GOT3 (cell line): ENCODE measurements at regions not wholly inside any gene's neighbourhood (a gene's known extent, or its start where the extent isn't known, plus 50 kb on each side); places are given as distances from the start of the nearest gene placed in this dataset.

Experiments
- DNase-seq: peaks from one replicate; lab custom pipeline; 2025; ENCODE audit warnings: mixed read lengths; lab: John Stamatoyannopoulos, UW

DNA sequence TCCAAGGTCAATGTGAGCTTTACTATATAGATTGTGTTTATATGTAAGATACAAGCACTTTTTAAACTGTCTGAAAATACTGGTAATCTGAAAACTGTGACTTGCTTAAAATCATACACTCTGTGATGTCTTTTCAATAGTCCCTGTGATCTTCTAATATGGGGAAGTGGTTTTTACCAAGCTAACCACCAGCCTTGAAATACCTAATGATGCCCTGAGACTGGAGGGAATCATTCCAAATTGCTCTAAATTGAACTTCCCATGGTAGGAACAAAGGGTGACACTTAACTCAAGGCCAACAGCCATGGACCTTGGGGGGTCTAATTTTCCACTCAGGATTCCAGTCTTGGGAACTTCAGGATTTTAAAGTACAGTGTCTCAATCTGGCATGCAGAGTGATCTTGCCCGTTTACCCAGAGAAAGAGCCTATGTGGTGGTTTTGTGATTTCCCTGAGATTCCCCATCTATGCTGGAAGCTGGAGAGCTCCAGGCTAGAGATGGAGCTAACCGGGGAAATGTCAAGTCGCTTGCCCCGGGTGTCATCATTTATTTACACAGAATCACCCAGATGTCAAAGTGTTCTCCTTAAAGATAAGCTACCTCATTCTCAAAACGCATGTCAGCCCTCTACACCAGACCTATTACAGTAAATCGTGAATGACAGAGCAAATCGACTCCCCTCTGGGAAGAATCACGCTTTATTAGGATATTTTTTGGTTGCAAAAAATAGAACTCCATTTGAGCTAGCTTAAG lies 198.5 kb downstream of the SP3 start:
- no peak for DNase-seq

DNA sequence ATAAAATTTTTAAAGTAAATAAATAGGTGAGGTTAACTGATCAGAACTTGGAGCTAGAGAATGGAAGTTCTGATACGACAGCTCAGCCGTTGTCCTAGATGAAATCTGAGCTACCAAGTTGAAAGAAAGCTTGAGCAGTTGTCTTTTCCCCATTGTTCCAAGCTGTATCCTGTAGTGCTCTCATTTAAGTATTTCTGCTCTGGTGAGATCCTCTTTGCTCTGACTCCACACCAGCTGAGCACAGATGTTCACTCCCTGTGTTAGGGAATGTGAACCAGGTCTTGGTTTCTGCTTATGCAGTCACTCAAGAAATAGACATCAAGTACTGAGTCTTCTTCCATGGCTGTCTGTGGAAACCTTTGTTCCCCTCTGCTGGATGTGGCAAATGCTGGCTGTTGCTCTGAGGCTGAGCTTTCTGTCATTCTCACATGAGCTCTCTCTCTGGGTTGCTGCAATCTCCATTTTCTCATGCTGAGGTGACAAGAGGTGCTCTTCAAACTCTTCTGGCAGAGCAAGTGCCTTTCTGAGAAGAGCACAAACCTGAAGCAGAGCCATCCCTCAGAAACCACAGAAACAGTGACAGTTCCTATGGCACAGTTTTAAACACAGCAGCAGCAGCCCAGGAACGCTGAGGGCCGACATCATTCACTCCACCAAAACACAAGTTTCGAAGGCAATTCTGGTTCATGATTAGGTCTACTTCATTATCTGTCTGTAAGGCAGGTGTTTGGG lies 194.1 kb downstream of the SP3 start:
- DNase-seq = no peak

DNA sequence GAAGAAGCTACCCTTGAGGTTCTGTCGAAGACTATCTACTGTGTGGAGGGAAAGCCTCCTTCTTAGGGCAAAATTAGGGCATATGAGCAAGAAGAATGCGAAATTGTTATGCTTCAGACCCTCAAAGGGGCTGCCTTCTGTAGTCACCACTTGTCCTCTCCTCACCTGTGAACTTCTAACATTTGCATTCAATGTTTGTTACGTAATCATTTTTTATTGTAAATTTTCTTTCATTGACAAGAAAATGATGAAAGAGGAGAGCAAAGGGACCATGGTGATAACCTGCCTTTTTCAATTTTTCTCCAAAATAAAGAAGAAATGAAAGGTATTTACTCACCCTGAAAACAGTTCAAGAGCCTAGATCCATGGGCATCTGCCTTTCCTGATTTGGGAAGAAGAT lies 193.0 kb downstream of the SP3 start:
- DNase-seq = no peak

DNA sequence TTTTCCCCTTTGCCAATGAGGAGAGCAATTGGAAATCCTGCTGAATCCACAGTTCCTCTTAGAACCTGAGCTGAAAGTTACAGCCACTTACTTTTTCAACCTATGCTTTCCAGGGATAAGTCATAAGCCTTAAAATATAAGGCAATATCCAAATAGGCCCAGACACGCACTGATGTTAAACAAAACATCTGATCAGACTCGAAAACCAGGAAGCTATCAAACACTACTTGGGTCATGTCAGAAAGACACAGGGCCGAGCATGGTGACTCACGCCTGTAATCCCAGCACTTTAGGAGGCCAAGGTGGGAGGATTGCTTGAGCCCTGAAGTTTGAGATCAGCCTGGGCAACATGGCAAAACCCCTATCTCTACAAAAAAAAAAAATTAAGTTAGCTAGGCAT lies 192.1 kb downstream of the SP3 start:
- no peak for DNase-seq

DNA sequence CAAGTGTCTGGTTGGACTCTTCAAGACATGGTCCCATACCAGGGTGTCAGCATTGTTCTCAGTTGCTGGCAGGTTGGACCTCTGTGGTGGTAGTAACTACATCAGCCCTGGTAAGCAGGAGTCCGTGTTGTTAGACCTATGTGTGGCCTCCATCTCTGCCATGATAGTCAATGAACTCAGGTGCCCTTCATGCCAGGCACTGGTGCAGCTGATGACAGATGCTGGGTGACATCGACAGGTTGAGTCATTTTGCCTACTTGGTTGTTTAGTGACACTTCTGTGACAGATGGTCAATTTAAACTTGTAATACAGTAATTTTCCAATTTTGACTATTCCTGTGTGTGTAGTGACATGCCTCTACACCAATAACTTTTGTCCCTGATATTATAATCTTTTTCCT lies 189.7 kb downstream of the SP3 start:
- no peak for DNase-seq

DNA sequence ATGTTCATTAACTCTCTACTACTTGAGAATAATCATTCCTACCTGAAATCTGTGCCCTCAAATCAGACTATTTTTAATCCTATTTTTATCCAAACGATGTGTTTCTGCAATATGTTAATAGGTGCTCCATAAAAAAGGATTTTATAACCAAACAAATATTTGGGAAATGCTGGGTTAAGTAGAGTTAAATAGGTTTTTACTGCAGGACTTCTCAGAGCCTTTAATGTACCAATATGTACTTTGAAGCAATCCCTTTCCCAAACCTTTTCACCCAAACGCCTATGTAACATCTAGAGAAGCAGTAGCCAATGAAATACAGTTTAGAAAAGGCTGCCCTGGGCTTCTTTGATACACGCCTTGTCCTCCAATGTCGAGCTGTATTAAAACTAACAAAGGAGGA lies 182.5 kb downstream of the SP3 start:
- no peak for DNase-seq

DNA sequence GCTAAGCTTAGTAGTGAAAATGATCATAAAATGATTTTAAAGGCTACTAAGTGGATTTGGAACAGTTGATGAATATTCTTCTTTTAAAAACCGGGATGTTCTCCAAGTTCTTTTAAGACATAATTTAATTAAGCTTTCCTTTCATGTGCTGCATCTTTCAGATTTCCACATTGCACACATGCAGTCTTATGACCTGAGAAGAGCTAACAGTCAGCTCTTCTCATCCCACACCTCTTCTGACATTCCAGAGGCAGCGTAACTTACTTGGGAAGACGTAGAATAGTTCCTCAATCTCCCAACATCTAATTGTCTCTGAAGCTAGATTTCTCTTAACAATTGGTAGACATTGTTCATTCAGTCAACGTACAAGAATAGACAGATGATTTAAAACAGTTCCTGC lies 181.8 kb downstream of the SP3 start:
- no peak for DNase-seq

DNA sequence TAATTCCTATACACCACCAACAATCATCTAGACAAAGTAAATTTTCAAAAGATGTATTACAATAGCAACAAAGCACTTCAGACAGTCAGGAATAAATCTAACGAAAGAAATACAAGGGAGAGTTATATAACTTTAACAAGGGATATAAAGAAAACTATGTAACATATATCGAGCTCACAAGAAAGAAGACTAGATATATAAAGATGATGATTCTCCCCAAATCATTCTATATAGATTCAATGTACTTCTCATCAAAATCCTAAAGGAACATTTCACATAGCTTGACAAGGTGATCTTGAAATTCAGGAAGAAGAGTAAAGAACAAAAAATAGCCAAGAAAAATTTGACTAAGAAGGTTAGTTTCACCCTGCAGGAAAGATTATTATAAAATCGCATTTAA lies 179.4 kb downstream of the SP3 start:
- DNase-seq = no peak

DNA sequence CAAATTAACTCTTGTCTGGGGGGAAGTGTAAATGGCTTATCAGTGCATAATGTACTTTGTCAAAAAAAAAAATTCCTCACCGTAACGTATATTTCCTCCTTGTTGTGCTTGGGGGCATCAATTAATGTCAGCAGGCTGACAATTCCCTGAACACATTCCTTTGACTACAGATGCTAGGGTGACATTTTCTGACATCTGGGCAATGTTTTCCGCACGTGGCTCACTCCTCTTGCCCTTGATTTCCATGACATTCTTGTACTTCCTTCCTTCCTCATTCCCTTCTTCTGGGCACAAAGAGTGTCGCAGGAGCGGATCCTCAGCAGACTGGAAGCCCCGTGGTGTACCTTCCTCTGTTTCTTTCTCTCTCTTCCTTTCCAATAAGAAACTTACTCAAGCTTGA lies 173.7 kb downstream of the SP3 start:
- no peak for DNase-seq

DNA sequence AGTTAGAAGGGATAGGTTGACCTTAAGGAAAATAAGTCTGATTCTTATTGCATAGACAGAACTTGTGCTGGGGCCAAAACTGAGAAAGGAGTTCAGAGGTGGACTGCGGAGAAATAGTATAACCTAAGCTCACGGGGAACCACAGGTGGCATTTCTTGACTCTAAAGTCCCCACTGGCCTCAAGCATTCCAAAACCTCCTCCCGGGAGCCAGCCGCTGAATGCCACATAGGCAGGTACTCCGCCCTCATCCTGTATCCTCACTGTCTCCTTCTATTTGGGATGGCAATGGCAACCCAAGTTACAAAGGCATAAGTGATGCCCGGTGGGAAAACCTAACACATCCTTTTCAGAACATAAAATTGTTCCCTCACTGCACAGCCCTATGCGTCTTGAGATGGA lies 173.0 kb downstream of the SP3 start:
- DNase-seq = no peak

DNA sequence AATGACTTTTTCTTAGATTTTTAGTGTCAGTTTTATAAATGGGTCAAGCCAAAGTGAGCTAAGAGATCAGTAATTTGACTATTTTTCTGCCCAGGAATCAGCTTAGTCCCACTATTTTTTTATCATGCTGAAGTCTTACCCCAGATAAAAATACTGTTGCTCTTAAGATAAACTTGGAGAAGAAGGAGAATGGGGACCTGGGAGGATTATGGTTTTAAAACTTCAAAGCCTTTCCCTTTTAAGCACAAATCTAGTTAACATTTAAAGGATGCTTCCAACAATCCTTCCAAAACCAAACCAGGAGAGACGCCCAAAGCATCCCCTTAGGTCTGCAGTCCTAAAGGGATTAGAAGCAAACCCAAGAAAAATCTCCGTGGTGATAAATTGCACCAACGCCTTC lies 172.4 kb downstream of the SP3 start:
- DNase-seq = no peak

DNA sequence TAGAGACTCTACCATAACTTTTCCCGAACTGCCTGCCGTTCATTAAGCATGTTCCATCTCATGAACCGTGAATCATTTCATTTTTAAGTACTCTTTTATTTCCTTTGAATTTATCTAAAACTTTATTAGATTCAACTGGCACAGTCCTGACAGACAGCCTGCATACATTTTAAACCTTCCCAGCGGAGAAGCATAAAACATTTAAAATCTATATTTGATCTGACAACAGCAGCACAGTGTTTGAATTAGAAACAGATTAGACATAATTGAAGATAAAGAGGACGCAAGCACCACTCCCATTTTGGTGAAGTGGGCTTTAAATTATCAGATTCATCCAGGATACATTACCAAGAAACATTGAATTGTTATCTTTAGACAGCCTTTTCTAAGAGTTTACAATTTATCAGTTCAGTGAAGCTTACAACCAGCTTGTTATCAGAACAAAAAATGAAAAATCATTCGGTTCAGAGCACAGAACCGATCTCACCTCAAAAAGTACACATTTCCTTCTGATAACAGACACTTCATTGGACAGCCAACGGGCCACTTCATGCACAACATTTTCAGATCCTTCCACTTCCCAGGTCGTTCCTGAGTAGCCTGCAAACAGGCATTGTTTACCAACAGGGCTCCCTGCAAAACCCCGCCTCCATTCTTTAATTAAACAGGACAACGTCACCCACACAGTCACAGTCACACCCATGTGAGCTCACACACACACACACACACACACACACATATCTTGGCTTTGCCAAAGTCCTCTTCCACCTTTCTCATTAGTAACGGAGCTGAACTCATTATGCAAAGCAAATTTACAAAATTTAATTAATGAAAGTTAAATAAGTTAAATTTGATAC lies 171.2 kb downstream of the SP3 start:
- DNase-seq = no peak

DNA sequence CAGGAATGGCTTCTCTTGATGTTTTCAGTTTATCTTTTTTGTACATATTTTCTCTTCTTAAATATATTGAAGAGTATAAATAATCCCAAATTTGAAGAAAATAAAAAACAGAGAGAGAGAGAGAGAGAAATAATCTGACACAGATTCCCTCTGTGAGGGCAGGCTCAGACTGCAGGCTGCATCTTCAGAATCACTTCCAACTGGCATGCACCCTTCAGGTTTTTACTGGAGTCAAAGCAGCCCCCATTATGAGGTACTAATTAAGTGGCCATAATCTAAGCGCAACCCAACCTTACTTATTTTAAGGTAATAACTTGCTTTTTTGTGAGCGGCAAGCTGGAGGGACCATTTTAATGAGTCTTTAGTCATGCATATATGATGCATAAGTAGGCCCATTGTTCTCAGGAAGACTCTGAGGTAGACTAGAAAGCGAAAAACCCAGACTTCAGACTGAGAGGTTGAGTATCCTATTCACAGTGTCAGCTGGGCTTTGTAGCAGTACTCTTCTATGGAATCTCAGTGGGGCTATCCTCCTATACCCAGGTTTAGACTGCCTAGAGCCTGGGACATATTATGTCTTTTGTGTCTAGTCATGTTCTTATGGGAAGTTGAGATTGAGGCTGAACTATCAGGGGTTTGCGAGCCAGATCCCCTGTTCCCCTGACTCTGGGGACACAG lies 167.4 kb downstream of the SP3 start:
- no peak for DNase-seq

DNA sequence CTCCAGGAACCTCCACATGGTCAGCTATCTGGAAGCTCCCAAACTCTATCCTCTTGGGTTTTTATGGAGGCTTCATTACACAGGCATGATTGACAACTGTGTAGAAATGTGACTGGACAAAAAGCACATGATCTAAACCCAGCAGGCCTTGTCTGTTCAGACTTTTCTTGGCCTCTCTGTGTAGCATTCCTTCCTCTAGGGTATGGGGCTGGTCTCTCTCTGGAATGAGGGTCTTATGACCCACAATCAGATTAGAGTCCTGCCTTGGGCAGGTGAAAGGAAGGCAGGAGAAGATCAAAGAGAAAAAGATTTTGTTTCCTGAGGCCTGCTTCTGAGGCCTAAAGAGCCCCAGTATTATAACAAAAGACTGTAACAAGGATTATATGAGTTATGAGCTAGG lies 162.7 kb downstream of the SP3 start:
- no peak for DNase-seq

DNA sequence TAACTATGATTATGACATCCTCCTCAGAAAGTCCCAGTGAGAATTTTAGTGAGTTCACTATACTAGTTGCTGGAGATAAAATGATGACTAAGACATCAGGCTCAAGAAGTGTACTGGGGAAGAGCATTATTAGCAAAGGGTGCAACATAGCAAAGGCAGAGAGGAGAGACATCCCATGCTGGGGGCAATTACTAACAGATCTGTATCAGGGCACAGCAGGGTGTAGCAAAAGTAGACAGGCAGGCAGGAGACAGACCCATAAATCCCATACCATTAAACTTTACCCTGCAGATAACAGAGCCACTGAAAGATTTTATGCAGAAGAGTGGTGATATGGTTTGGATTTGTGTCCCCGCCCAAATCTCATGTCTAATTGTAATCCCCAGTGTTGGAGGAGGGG lies 161.7 kb downstream of the SP3 start:
- no peak for DNase-seq

DNA sequence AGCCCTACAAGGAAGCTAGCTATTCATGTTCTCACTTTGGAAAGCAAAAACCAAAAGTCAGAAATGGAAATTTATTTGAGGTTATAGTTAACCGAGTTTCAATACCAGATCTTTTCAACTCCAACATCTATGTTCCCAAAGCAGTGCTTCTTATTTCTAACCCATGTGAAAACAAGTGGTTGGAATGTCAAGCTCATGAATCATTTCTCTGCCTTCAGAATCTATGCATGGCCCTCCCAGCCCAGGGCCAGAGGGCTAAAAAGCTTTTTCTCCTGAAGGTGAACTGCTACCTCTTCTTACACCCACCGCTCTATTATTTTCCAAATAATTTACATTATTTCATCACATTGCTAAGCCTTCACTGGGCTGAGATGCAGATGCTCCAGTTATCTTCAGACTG lies 158.4 kb downstream of the SP3 start:
- DNase-seq = no peak

DNA sequence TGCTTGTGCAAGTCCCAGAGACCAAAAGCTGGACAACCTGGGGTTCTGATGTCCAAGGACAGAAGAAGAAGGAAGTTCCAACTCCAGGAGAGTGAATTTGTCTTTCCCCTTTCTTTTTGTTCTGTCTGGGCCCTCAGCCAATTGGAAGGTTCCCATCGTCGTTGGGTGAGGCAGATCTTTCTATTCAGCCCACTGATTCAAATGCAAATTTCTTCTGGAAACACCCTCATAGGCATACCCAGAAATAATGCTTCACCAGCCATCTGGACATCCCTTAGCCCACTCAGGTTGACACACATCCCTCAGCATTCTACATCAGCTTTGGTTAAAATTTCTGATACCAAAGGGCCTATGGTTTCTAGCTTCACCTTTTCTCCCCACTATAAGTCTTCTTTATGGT lies 156.5 kb downstream of the SP3 start:
- DNase-seq = no peak

DNA sequence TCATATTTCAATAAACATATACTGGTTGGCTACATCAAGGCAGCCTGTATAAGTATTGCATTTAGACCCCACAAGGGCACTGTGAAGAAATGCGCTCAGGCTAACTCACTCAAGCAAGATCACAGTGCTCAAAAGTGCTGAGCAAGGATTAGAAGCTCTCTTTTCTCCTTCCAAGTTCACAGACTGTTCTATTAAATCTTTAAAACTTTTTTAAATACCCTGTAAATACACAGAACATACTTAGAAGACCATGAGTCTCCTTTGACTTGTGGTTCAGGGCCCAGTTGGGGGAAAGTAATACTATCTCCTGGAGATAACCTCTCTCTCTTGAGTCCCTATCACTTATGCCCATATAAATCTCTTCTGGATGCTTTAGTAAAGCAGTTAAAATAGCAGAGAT lies 152.9 kb downstream of the SP3 start:
- DNase-seq = no peak

DNA sequence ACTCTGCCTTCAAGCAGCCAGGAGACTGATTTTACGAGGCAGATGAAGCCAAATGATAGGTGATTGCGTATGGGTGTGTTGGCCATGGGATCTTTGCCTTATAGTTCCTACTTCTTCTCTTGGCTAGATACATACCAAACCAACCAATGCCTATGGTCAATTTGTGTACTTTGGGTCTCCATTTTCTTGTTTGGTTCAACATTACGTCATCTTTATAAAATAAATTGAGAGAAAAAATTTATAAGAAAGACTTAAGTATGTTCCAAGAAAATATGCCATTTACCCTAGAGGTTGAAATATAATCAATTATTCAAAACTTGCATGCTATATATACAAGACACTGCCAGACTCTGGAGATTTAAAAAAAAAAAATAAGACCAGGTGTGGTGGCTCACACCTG lies 150.9 kb downstream of the SP3 start:
- no peak for DNase-seq

DNA sequence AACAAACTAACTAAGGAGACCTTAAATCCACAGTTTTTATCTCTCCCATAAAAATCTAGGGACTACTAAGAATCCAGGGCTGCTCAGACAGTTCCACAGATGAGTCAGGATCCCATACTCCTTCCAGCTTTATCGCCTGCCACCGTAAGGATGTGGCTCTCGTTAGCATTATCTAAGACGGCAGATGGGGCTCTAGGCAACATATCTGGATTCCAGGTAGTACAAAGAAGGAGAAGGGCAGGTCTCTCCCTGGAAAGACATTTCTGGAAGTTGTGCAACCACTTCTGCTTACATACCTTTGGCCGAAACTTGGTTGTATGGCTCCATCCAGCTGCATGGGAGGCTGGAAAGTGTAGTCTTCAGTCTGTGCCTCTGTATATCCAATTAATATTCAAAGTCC lies 149.4 kb downstream of the SP3 start:
- no peak for DNase-seq

DNA sequence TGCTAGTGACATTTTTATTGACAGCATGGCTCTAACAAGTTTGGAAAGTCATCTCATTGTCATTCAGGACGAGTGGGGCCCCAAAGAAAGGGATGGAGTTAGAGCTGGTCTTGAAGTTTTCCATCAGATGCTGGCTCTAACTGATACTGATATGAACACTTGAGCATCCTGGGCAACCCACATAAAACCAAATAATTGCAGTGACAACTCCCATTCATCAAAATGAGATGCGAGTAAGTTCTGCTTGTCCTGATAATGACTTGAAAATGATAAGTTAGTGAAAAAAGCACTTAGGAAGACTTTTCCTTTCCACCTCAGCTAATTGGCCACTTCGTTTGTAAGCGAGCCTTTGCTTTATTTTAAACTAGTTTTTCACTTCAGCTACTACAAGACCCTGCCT lies 147.6 kb downstream of the SP3 start:
- no peak for DNase-seq

DNA sequence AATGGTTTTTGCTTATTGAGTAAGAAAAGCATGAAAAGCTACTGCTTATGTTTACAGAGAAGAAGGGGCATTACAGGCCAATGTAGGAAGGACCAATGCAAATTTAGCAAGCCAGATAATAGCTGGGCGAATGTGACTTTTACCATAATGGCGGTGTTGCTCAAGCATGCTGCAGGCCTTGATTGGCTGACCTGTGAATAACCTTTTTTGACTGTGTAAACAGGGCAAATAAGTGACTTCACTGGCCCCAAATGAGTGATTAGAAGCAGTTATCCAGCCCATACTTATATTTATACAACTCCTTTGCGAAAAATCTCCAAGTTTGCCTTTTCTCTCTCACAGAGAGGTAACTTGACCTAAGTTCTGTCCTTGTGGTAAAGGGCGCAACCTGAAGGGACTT lies 146.9 kb downstream of the SP3 start:
- no peak for DNase-seq
